GM12878 (cell line): ENCODE measurements at regions not wholly inside any gene's neighbourhood (a gene's known extent, or its start where the extent isn't known, plus 50 kb on each side); places are given as distances from the start of the nearest gene placed in this dataset.

ENCODE experiments used
- ATAC-seq: fragments of 200-7000 bp; cut with Tn5 transposase; 3 replicates; pipeline ENCODE4 v1.9.1; 2020; ENCODE audit warnings: mild to moderate bottlenecking, moderate library complexity
- BruUV-seq: library from RNA; stranded (reverse); fragments of 400-500 nt; replicated peaks from 2 replicates; lab custom pipeline; 2021; lab: Mats Ljungman, UMichigan
- CTCF ChIA-PET: fragments of 300-600 bp; sonication (Branson Sonifier 250); formaldehyde crosslinking; extraction: SDS; loops from one replicate; lab custom pipeline; 2021; ENCODE audit warnings: inconsistent platforms; lab: Yijun Ruan, JAX
- POLR2A ChIA-PET: fragments of 350-600 bp; formaldehyde crosslinking; extraction: SDS; loops from one replicate; lab custom pipeline; 2021; ENCODE audit warnings: inconsistent platforms; lab: Charles Lee
- RAD21 ChIA-PET: fragments of 300-600 bp; sonication (Branson Sonifier 250); formaldehyde crosslinking; loops from one replicate; lab custom pipeline; 2023; ENCODE audit warnings: antibody characterized with exemption; ENCODE audit not compliant: unreplicated experiment; lab: Charles Lee
- SMC1A ChIA-PET: fragments of 300-600 bp; sonication (Branson Sonifier 250); formaldehyde crosslinking; loops from one replicate; lab custom pipeline; 2023; ENCODE audit not compliant: unreplicated experiment, uncharacterized antibody; lab: Charles Lee
- DNase-seq: peaks from one replicate; pipeline ENCODE4 v3.0.0-alpha.2; 2011; ENCODE audit warnings: low read depth, low spot score
- FAIRE-seq: peaks from 3 replicates; lab custom pipeline; 2011; peaks lifted over from hg19 to GRCh38; lab: Jason Lieb, UNC
- H2AFZ ChIP-seq: 2 replicates; pipeline ENCODE4 v1.6.0; 2011; ENCODE audit warnings: low read depth, low read length, control low read depth; ENCODE audit not compliant: control insufficient read depth
- H3K27ac ChIP-seq: 2 replicates; pipeline ENCODE4 v1.5.1; 2011; ENCODE audit warnings: control low read depth; ENCODE audit not compliant: control insufficient read depth, insufficient read depth
- H3K27me3 ChIP-seq, 2 experiments: replicated peaks in 1 of 2; 2 replicates each; pipeline versions ENCODE4 v1.6.0 to v1.6.1; 2011; ENCODE audit warnings: low read length in 1 of 2; ENCODE audit not compliant: control insufficient read depth in 2 of 2, insufficient read depth in 2 of 2
- H3K36me3 ChIP-seq, 2 experiments: 2 replicates each; pipeline ENCODE4 v1.5.1; 2011; ENCODE audit warnings: low read length in 1 of 2; ENCODE audit not compliant: control insufficient read depth in 2 of 2, insufficient read depth in 2 of 2
- H3K4me1 ChIP-seq: 2 replicates; pipeline ENCODE4 v1.6.1; 2011; ENCODE audit warnings: mild to moderate bottlenecking, low read length, moderate library complexity, mixed read lengths; ENCODE audit not compliant: control insufficient read depth, insufficient read depth
- H3K4me2 ChIP-seq: 2 replicates; pipeline ENCODE4 v1.6.0; 2011; ENCODE audit warnings: control low read depth; ENCODE audit not compliant: control insufficient read depth, insufficient read depth
- H3K4me3 ChIP-seq: fragments of 200-600 bp; sonication (generic); 2 replicates; pipeline ENCODE4 v1.5.1; 2016
- H3K79me2 ChIP-seq: 2 replicates; pipeline ENCODE4 v1.6.0; 2011; ENCODE audit warnings: low read length; ENCODE audit not compliant: control insufficient read depth, insufficient read depth
- H3K9ac ChIP-seq: 2 replicates; pipeline ENCODE4 v1.8.0; 2011; ENCODE audit warnings: low read length, control low read depth, mixed read lengths; ENCODE audit not compliant: control insufficient read depth, insufficient read depth
- H3K9me3 ChIP-seq: replicated peaks from 3 replicates; pipeline ENCODE4 v1.5.1; 2011; ENCODE audit warnings: mild to moderate bottlenecking, low read length; ENCODE audit not compliant: control insufficient read depth, insufficient read depth
- H4K20me1 ChIP-seq: 2 replicates; pipeline ENCODE4 v1.6.0; 2011; ENCODE audit not compliant: control insufficient read depth, insufficient read depth
- BHLHE40 ChIP-seq, 2 experiments: fragments of 450-650 bp in 1 of 2; IDR thresholded peaks; 2 replicates each; pipeline ENCODE4 v1.6.1; 2011 to 2017; ENCODE audit warnings: low read depth in 2 of 2, borderline replicate concordance in 1 of 2, improper control_type of control experiment in 1 of 2, low read length in 1 of 2, mild to moderate bottlenecking in 1 of 2
- FOXK2 ChIP-seq: fragments of 450-650 bp; IDR thresholded peaks from 2 replicates; pipeline ENCODE4 v1.6.1; 2017; ENCODE audit warnings: mild to moderate bottlenecking, moderate library complexity
- FOXM1 ChIP-seq: IDR thresholded peaks from 2 replicates; pipeline ENCODE4 v1.6.1; 2012; ENCODE audit warnings: low read depth, mild to moderate bottlenecking, inconsistent platforms, low read length, moderate library complexity
- GABPA ChIP-seq: IDR thresholded peaks from 2 replicates; pipeline ENCODE4 v1.6.1; 2014; ENCODE audit warnings: antibody characterized with exemption, low read depth, mild to moderate bottlenecking, inconsistent platforms
- PML ChIP-seq: IDR thresholded peaks from 2 replicates; pipeline ENCODE4 v1.6.1; 2012; ENCODE audit warnings: low read length, inconsistent platforms
- POLR2A ChIP-seq: IDR thresholded peaks from 2 replicates; pipeline ENCODE4 v1.6.1; 2011; ENCODE audit warnings: low read depth, mild to moderate bottlenecking, low read length
- PRDM15 ChIP-seq: fragments of 450-650 bp; formaldehyde crosslinking; IDR thresholded peaks from 2 replicates; pipeline ENCODE4 v1.4.0; 2020; ENCODE audit warnings: mild to moderate bottlenecking, moderate library complexity
- RBBP5 ChIP-seq: fragments of 200-600 bp; sonication (generic); conservative IDR thresholded peaks from 2 replicates; pipeline ENCODE4 v1.6.1; 2016
- RUNX3 ChIP-seq: IDR thresholded peaks from 2 replicates; pipeline ENCODE4 v1.6.1; 2012; ENCODE audit warnings: low read length, inconsistent platforms
- SREBF2 ChIP-seq: IDR thresholded peaks from 2 replicates; pipeline ENCODE4 v1.6.1; 2012; ENCODE audit warnings: mild to moderate bottlenecking, low read length
- ZNF622 ChIP-seq: fragments of 450-650 bp; IDR thresholded peaks from 2 replicates; pipeline ENCODE4 v1.6.1; 2017; ENCODE audit warnings: mild to moderate bottlenecking, inconsistent platforms
- WGBS: methylation state at CpG from one replicate; pipeline ENCODE4 v1.1.6; 2016; ENCODE audit warnings: low lambda C conversion rate; ENCODE audit not compliant: insufficient replicate concordance, insufficient coverage; ENCODE audit errors: missing lambda C conversion rate; 5-methylcytosine and 5-hydroxymethylcytosine counted together
- in situ Hi-C: fragments of 300-500 bp; cut with MboI; formaldehyde crosslinking; loops from 9 replicates; pipeline ENCODE4 v1.14.3; 2018; ENCODE audit warnings: mixed read lengths
- intact Hi-C: fragments of 100-400 bp; cut with micrococcal nuclease; formaldehyde crosslinking; loops from one replicate; pipeline ENCODE4 v1.14.2; 2022; ENCODE audit not compliant: unreplicated experiment
- TF ChIP-seq, protein P1 (sequence below): fragments of 450-650 bp; IDR thresholded peaks from 2 replicates; pipeline ENCODE4 v1.6.1; 2018; ENCODE audit warnings: mild to moderate bottlenecking, low read depth, moderate library complexity; ENCODE audit not compliant: partially characterized antibody
- TF ChIP-seq, protein P2 (sequence below): IDR thresholded peaks from 2 replicates; pipeline ENCODE4 v1.6.1; 2011; ENCODE audit warnings: low read depth, mild to moderate bottlenecking, low read length, moderate library complexity, borderline replicate concordance; ENCODE audit errors: extremely low read depth

DNA sequence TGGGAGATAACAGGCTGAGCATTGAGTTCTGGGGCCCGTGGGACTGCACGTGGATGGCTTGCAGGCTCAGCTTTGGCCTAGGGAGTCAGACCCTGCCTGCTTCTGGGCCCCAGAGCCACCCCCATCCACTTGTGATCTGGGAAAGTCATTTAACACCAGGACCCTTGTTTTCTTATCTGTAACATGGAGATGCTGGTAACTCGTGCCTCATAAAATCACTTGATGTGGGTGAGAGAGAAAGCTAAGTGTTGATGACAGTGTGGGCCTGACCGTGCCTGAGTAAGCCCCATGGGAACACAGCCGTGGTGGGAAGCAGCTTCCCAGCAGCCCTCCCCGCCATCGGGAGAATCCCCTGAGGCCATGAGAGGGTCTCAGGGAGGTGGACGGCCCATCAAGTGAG is 378.1 kb downstream of the GABRB3 start:
- no peak for FAIRE-seq
- 10% methylated on average over 8 of the region's 8 CpGs for WGBS

More for the DNA sequence above, 378.1 kb downstream of the GABRB3 start:
- POLR2A ChIA-PET: no interaction called here
- Histone ChIP-seq H3K9ac (no peak overlapping the region), H3K4me3 (no peak overlapping the region), H3K4me2 (no peak overlapping the region), H2AFZ (no peak overlapping the region), H3K9me3 (no peaks in the 10 kb centered on the region; the same call in 2 of the 3 replicates), H3K27me3 (no peaks in the 10 kb centered on the region), H3K79me2 (no peaks in the 10 kb centered on the region), H3K36me3 (no peaks in the 10 kb centered on the region), H4K20me1 (no peaks in the 10 kb centered on the region), H3K4me1 (no peaks in the 10 kb centered on the region), H3K27ac (no peak overlapping the region)
- TF ChIP-seq GABPA: no peak
- no peak for TF ChIP-seq PML
- no peak for TF ChIP-seq RUNX3
- no peak for TF ChIP-seq BHLHE40 (IDR thresholded peaks at IDR 0.05; ENCODE audit: borderline replicate concordance in 1 of 2, low read depth in 2 of 2, low read length in 1 of 2)
- TF ChIP-seq FOXM1: no peak
- TF ChIP-seq ZNF622: no peak
- no peak for TF ChIP-seq RBBP5
- no peak for TF ChIP-seq PRDM15
- TF ChIP-seq, protein P1, sequence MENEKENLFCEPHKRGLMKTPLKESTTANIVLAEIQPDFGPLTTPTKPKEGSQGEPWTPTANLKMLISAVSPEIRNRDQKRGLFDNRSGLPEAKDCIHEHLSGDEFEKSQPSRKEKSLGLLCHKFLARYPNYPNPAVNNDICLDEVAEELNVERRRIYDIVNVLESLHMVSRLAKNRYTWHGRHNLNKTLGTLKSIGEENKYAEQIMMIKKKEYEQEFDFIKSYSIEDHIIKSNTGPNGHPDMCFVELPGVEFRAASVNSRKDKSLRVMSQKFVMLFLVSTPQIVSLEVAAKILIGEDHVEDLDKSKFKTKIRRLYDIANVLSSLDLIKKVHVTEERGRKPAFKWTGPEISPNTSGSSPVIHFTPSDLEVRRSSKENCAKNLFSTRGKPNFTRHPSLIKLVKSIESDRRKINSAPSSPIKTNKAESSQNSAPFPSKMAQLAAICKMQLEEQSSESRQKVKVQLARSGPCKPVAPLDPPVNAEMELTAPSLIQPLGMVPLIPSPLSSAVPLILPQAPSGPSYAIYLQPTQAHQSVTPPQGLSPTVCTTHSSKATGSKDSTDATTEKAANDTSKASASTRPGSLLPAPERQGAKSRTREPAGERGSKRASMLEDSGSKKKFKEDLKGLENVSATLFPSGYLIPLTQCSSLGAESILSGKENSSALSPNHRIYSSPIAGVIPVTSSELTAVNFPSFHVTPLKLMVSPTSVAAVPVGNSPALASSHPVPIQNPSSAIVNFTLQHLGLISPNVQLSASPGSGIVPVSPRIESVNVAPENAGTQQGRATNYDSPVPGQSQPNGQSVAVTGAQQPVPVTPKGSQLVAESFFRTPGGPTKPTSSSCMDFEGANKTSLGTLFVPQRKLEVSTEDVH: no peak
- TF ChIP-seq, protein P2, sequence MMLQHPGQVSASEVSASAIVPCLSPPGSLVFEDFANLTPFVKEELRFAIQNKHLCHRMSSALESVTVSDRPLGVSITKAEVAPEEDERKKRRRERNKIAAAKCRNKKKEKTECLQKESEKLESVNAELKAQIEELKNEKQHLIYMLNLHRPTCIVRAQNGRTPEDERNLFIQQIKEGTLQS: no peak
- TF ChIP-seq POLR2A: no peak
- TF ChIP-seq FOXK2: no peak
- no peak for TF ChIP-seq SREBF2
- ATAC-seq: no peak
- no peak for DNase-seq
- intact Hi-C loops (no loop called here), in situ Hi-C loops (no loop called here)
- SMC1A ChIA-PET: no interaction called here
- RAD21 ChIA-PET: no interaction called here
- BruUV-seq: no TSS peak
- CTCF ChIA-PET: no interaction called here
